ENCODE measurements at regions not wholly inside any gene's neighbourhood (a gene's known extent, or its start where the extent isn't known, plus 50 kb on each side); places are given as distances from the start of the nearest gene placed in this dataset.
"Not testable (repeated sequence)": the region's sequence is repeated elsewhere in the genome, so short reads cannot be mapped to it uniquely, and the experiment has no call there.

- no peak overlapping the region for H3K27ac ChIP-seq (ENCODE audit: low read depth, low read length)
- no peak overlapping the region for H3K4me3 ChIP-seq (ENCODE audit: low read length)
- H3K9ac ChIP-seq (ENCODE audit: low read length), result no peak overlapping the region
- no peaks in the 10 kb centered on the region for H3K27me3 ChIP-seq (ENCODE audit: control insufficient read depth, insufficient read depth, low read length)
- no peaks in the 10 kb centered on the region for H3K36me3 ChIP-seq (ENCODE audit: control insufficient read depth, insufficient read depth, low read length)
- H3K4me1 ChIP-seq (ENCODE audit: control insufficient read depth, insufficient read depth, low read length), result peaks cover 2% of the 10 kb centered on the region
Measured at GRCh38 chr12:127144770-127145169, 1122.2 kb upstream of the TMEM132C start.

GRCh38 chr12:127145241-127145928, 1121.6 kb upstream of the TMEM132C start:
- Histone ChIP-seq H3K27me3 (ENCODE audit: control insufficient read depth, insufficient read depth, low read length) (no peaks in the 10 kb centered on the region), H3K4me3 (ENCODE audit: low read length) (peak overlapping the region; percentile 71), H3K27ac (ENCODE audit: low read depth, low read length) (no peak overlapping the region), H3K4me1 (ENCODE audit: control insufficient read depth, insufficient read depth, low read length) (peaks cover 2% of the 10 kb centered on the region), H3K36me3 (ENCODE audit: control insufficient read depth, insufficient read depth, low read length) (no peaks in the 10 kb centered on the region), H3K9ac (ENCODE audit: low read length) (no peak overlapping the region)

GRCh38 chr12:127145929-127146789, 1120.8 kb upstream of the TMEM132C start:
- Histone ChIP-seq H3K4me3 (ENCODE audit: low read length) (peak overlapping the region; percentile 71), H3K36me3 (ENCODE audit: control insufficient read depth, insufficient read depth, low read length) (no peaks in the 10 kb centered on the region), H3K9ac (ENCODE audit: low read length) (no peak overlapping the region), H3K27me3 (ENCODE audit: control insufficient read depth, insufficient read depth, low read length) (no peaks in the 10 kb centered on the region), H3K4me1 (ENCODE audit: control insufficient read depth, insufficient read depth, low read length) (peaks cover 2% of the 10 kb centered on the region), H3K27ac (ENCODE audit: low read depth, low read length) (peak overlapping the region; percentile 48)

GRCh38 chr12:127146991-127147718, 1119.8 kb upstream of the TMEM132C start:
- H3K4me3 ChIP-seq (ENCODE audit: low read length), result no peak overlapping the region

GRCh38 chr12:127147724-127148123, 1119.2 kb upstream of the TMEM132C start:
- H3K9ac ChIP-seq (ENCODE audit: low read length), result no peak overlapping the region
- H3K27me3 ChIP-seq (ENCODE audit: control insufficient read depth, insufficient read depth, low read length), result no peaks in the 10 kb centered on the region
- no peak overlapping the region for H3K4me3 ChIP-seq (ENCODE audit: low read length)
- H3K4me1 ChIP-seq (ENCODE audit: control insufficient read depth, insufficient read depth, low read length), result peaks cover 2% of the 10 kb centered on the region
- no peaks in the 10 kb centered on the region for H3K36me3 ChIP-seq (ENCODE audit: control insufficient read depth, insufficient read depth, low read length)
- H3K27ac ChIP-seq (ENCODE audit: low read depth, low read length), result no peak overlapping the region

More at GRCh38 chr12:127146991-127147718, 1119.8 kb upstream of the TMEM132C start:
- Histone ChIP-seq H3K27me3 (ENCODE audit: control insufficient read depth, insufficient read depth, low read length) (no peaks in the 10 kb centered on the region), H3K4me1 (ENCODE audit: control insufficient read depth, insufficient read depth, low read length) (peaks cover 2% of the 10 kb centered on the region), H3K27ac (ENCODE audit: low read depth, low read length) (no peak overlapping the region), H3K9ac (ENCODE audit: low read length) (no peak overlapping the region), H3K36me3 (ENCODE audit: control insufficient read depth, insufficient read depth, low read length) (no peaks in the 10 kb centered on the region)

- Histone ChIP-seq H3K9ac (ENCODE audit: low read length) (no peak overlapping the region), H3K27me3 (ENCODE audit: control insufficient read depth, insufficient read depth, low read length) (no peaks in the 10 kb centered on the region), H3K27ac (ENCODE audit: low read depth, low read length) (no peak overlapping the region), H3K4me1 (ENCODE audit: control insufficient read depth, insufficient read depth, low read length) (peaks cover 2% of the 10 kb centered on the region), H3K4me3 (ENCODE audit: low read length) (no peak overlapping the region), H3K36me3 (ENCODE audit: control insufficient read depth, insufficient read depth, low read length) (no peaks in the 10 kb centered on the region)
Measured at GRCh38 chr12:127148318-127148717, 1118.7 kb upstream of the TMEM132C start.

- Histone ChIP-seq H3K4me1 (ENCODE audit: control insufficient read depth, insufficient read depth, low read length) (peaks cover 2% of the 10 kb centered on the region), H3K27me3 (ENCODE audit: control insufficient read depth, insufficient read depth, low read length) (no peaks in the 10 kb centered on the region)
Measured at GRCh38 chr12:127149226-127149964, 1117.6 kb upstream of the TMEM132C start.

GRCh38 chr12:127150028-127150427, 1116.9 kb upstream of the TMEM132C start:
- H3K4me3 ChIP-seq (ENCODE audit: low read length), result no peak overlapping the region
- H3K4me1 ChIP-seq (ENCODE audit: control insufficient read depth, insufficient read depth, low read length), result peaks cover 2% of the 10 kb centered on the region
- H3K36me3 ChIP-seq (ENCODE audit: control insufficient read depth, insufficient read depth, low read length), result no peaks in the 10 kb centered on the region
- H3K9ac ChIP-seq (ENCODE audit: low read length), result no peak overlapping the region
- H3K27ac ChIP-seq (ENCODE audit: low read depth, low read length), result no peak overlapping the region
- H3K27me3 ChIP-seq (ENCODE audit: control insufficient read depth, insufficient read depth, low read length), result no peaks in the 10 kb centered on the region

More at GRCh38 chr12:127149226-127149964, 1117.6 kb upstream of the TMEM132C start:
- H3K27ac ChIP-seq (ENCODE audit: low read depth, low read length), result no peak overlapping the region
- no peaks in the 10 kb centered on the region for H3K36me3 ChIP-seq (ENCODE audit: control insufficient read depth, insufficient read depth, low read length)
- H3K4me3 ChIP-seq (ENCODE audit: low read length), result no peak overlapping the region
- H3K9ac ChIP-seq (ENCODE audit: low read length), result no peak overlapping the region

GRCh38 chr12:127150479-127150878, 1116.5 kb upstream of the TMEM132C start:
- H3K4me3 ChIP-seq (ENCODE audit: low read length), result no peak overlapping the region
- H3K36me3 ChIP-seq (ENCODE audit: control insufficient read depth, insufficient read depth, low read length), result no peaks in the 10 kb centered on the region
- no peaks in the 10 kb centered on the region for H3K27me3 ChIP-seq (ENCODE audit: control insufficient read depth, insufficient read depth, low read length)
- H3K9ac ChIP-seq (ENCODE audit: low read length), result no peak overlapping the region
- no peak overlapping the region for H3K27ac ChIP-seq (ENCODE audit: low read depth, low read length)
- peaks cover 2% of the 10 kb centered on the region for H3K4me1 ChIP-seq (ENCODE audit: control insufficient read depth, insufficient read depth, low read length)

- no peaks in the 10 kb centered on the region for H3K27me3 ChIP-seq (ENCODE audit: control insufficient read depth, insufficient read depth, low read length)
- H3K9ac ChIP-seq (ENCODE audit: low read length), result no peak overlapping the region
- no peak overlapping the region for H3K27ac ChIP-seq (ENCODE audit: low read depth, low read length)
- H3K4me1 ChIP-seq (ENCODE audit: control insufficient read depth, insufficient read depth, low read length), result peaks cover 2% of the 10 kb centered on the region
- no peak overlapping the region for H3K4me3 ChIP-seq (ENCODE audit: low read length)
- H3K36me3 ChIP-seq (ENCODE audit: control insufficient read depth, insufficient read depth, low read length), result no peaks in the 10 kb centered on the region
Measured at GRCh38 chr12:127150956-127151355, 1116.0 kb upstream of the TMEM132C start.

- Histone ChIP-seq H3K36me3 (ENCODE audit: control insufficient read depth, insufficient read depth, low read length) (no peaks in the 10 kb centered on the region), H3K4me3 (ENCODE audit: low read length) (no peak overlapping the region), H3K27me3 (ENCODE audit: control insufficient read depth, insufficient read depth, low read length) (no peaks in the 10 kb centered on the region), H3K4me1 (ENCODE audit: control insufficient read depth, insufficient read depth, low read length) (no peaks in the 10 kb centered on the region), H3K27ac (ENCODE audit: low read depth, low read length) (no peak overlapping the region), H3K9ac (ENCODE audit: low read length) (no peak overlapping the region)
Measured at GRCh38 chr12:127153996-127154395, 1113.0 kb upstream of the TMEM132C start.

GRCh38 chr12:127154830-127155229, 1112.1 kb upstream of the TMEM132C start:
- not testable (repeated sequence) for H3K27ac ChIP-seq (ENCODE audit: low read depth, low read length); H3K9ac ChIP-seq (ENCODE audit: low read length); H3K4me1 ChIP-seq (ENCODE audit: control insufficient read depth, insufficient read depth, low read length); H3K27me3 ChIP-seq (ENCODE audit: control insufficient read depth, insufficient read depth, low read length); H3K36me3 ChIP-seq (ENCODE audit: control insufficient read depth, insufficient read depth, low read length); H3K4me3 ChIP-seq (ENCODE audit: low read length)

Data from rectal smooth muscle tissue (tissue), 1 donor.